ENCODE measurements at regions not wholly inside any gene's neighbourhood (a gene's known extent, or its start where the extent isn't known, plus 50 kb on each side); places are given as distances from the start of the nearest gene placed in this dataset.

- Histone ChIP-seq H3K36me3 (no peaks in the 10 kb centered on the region), H3K27ac (no peak overlapping the region), H3K4me1 (no peaks in the 10 kb centered on the region), H3K4me3 (no peak overlapping the region), H3K9me3 (peaks cover 0 to 14% (median 7%) of the 10 kb centered on the region in 8 donors), H3K27me3 (replicated peaks in 1 of 7) (peaks cover 0 to 93% (median 4%) of the 10 kb centered on the region in 7 donors)
- WGBS, 5 donors: 73 to 84% (median 79%) methylated on average over 6 of the region's 6 CpGs
- TF ChIP-seq POLR2A (IDR thresholded peaks at IDR 0.05): no peak
- TF ChIP-seq CTCF (IDR thresholded peaks at IDR 0.05 in 8 of 11, conservative IDR thresholded peaks at IDR 0.05 in 3 of 11): no peak
- TF ChIP-seq POLR2AphosphoS5 (IDR thresholded peaks at IDR 0.05): no peak
- intact Hi-C loops (cut with DNase I; ENCODE audit: low total_unique reads): no loop called here
- DNase-seq: no peak
These were observed 210.8 kb upstream of the POU3F1 start for GRCh38 chr1:38257374-38257773.

- Histone ChIP-seq H3K27me3 (replicated peaks in 1 of 7) (peaks cover 0 to 93% (median 6%) of the 10 kb centered on the region in 7 donors), H3K4me3 (no peak overlapping the region), H3K36me3 (no peaks in the 10 kb centered on the region), H3K4me1 (no peaks in the 10 kb centered on the region), H3K27ac (no peak overlapping the region), H3K9me3 (peaks cover 0 to 14% (median 7%) of the 10 kb centered on the region in 8 donors)
- intact Hi-C loops (cut with DNase I; ENCODE audit: low total_unique reads): no loop called here
- WGBS, 5 donors: 51 to 68% (median 59%) methylated on average over 5 to 9 of the region's 9 CpGs
- TF ChIP-seq CTCF (IDR thresholded peaks at IDR 0.05 in 8 of 11, conservative IDR thresholded peaks at IDR 0.05 in 3 of 11): no peak
- TF ChIP-seq POLR2A (IDR thresholded peaks at IDR 0.05): no peak
- TF ChIP-seq POLR2AphosphoS5 (IDR thresholded peaks at IDR 0.05): no peak
- DNase-seq: no peak
These were observed 209.5 kb upstream of the POU3F1 start for GRCh38 chr1:38256072-38256471.

GRCh38 chr1:38253314-38253713 lies 206.7 kb upstream of the POU3F1 start:
- TF ChIP-seq POLR2AphosphoS5 (IDR thresholded peaks at IDR 0.05) (no peak), CTCF (IDR thresholded peaks at IDR 0.05 in 8 of 11, conservative IDR thresholded peaks at IDR 0.05 in 3 of 11) (no peak), POLR2A (IDR thresholded peaks at IDR 0.05) (no peak)
- intact Hi-C loops (cut with DNase I; ENCODE audit: low total_unique reads): no loop called here
- 61 to 89% (median 86%) methylated on average over 2 of the region's 2 CpGs for WGBS, 5 donors
- peaks cover 0 to 5% (median under 1%) of the 10 kb centered on the region in 6 donors for H3K4me1 ChIP-seq
- no peaks in the 10 kb centered on the region for H3K36me3 ChIP-seq
- peaks cover 0 to 3% (median 0%) of the 10 kb centered on the region in 8 donors for H3K9me3 ChIP-seq
- no peak overlapping the region for H3K27ac ChIP-seq
- no peak overlapping the region for H3K4me3 ChIP-seq
- peaks cover 0 to 98% (median 4%) of the 10 kb centered on the region in 7 donors for H3K27me3 ChIP-seq (replicated peaks in 1 of 7)
- no peak for DNase-seq

- intact Hi-C loops (cut with DNase I; ENCODE audit: low total_unique reads): no loop called here
- H3K9me3 ChIP-seq: peaks cover 0 to 3% (median 0%) of the 10 kb centered on the region in 8 donors
- TF ChIP-seq POLR2AphosphoS5 (IDR thresholded peaks at IDR 0.05) (no peak), POLR2A (IDR thresholded peaks at IDR 0.05) (no peak), CTCF (IDR thresholded peaks at IDR 0.05 in 8 of 11, conservative IDR thresholded peaks at IDR 0.05 in 3 of 11) (no peak)
- WGBS, 5 donors: 81 to 92% (median 86%) methylated on average over 3 of the region's 3 CpGs
- DNase-seq: peak; percentile 10
- no peak overlapping the region for H3K27ac ChIP-seq
- H3K36me3 ChIP-seq: no peaks in the 10 kb centered on the region
- peaks cover 0 to 22% (median 17%) of the 10 kb centered on the region in 6 donors for H3K4me1 ChIP-seq
- no peak overlapping the region for H3K4me3 ChIP-seq
- peaks cover 0 to 69% (median 4%) of the 10 kb centered on the region in 7 donors for H3K27me3 ChIP-seq (replicated peaks in 1 of 7)
These were observed 203.8 kb upstream of the POU3F1 start for GRCh38 chr1:38250356-38250755.

All from spleen (tissue), 11 donors.